T-helper 2 cell treated with Interferon-gamma antibody and Interleukin-4, amounts not matched to agents 100 ng/mL and 5 ng/mL, for 36 hours (primary cell): ENCODE measurements at regions not wholly inside any gene's neighbourhood (a gene's known extent, or its start where the extent isn't known, plus 50 kb on each side); places are given as distances from the start of the nearest gene placed in this dataset.
"Not testable (repeated sequence)": the region's sequence is repeated elsewhere in the genome, so short reads cannot be mapped to it uniquely, and the experiment has no call there.

Source experiments
- intact Hi-C: fragments of 100-400 bp; cut with micrococcal nuclease; formaldehyde crosslinking; loops from one replicate; pipeline ENCODE4 v1.15.1; 2023

DNA sequence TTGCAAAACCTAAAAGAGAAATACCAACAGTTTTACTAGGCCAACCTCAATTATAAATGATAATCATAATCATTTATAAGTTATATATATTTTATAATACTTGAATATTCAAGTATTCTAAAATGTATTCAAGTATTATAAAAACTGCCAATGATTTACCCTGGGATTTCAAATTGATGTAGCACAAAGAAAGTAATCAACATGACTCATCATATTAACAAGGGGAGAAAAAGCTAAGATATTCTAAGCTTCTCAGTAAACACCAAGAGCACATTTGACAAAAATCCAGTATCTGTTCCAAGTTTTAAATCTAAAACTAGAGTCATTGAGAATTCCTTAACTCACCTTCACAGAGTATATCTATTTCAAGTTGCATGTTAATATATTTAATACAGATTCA lies 56.1 kb downstream of the CAPZA3 start:
- intact Hi-C loops = no loop called here

DNA sequence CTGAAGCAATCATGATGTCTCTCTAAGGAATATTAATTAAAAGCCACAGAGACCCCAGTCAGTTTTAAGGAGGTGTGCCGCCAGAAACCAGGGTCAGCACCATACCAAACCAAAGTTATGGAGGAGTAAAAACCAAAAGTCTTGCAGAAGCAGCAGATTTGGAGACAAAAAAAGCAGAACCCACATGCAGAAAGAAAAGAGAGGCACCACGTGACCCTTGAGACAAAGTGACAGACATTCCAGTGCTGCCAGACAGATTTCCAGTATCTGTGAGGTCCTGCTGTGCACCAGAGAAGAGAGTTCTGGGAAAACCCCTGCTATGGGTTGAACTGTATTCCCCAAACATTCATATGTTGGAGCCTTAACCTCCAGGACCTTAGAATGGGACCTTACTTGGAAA lies 59.7 kb downstream of the CAPZA3 start:
- intact Hi-C loops = no loop called here

DNA sequence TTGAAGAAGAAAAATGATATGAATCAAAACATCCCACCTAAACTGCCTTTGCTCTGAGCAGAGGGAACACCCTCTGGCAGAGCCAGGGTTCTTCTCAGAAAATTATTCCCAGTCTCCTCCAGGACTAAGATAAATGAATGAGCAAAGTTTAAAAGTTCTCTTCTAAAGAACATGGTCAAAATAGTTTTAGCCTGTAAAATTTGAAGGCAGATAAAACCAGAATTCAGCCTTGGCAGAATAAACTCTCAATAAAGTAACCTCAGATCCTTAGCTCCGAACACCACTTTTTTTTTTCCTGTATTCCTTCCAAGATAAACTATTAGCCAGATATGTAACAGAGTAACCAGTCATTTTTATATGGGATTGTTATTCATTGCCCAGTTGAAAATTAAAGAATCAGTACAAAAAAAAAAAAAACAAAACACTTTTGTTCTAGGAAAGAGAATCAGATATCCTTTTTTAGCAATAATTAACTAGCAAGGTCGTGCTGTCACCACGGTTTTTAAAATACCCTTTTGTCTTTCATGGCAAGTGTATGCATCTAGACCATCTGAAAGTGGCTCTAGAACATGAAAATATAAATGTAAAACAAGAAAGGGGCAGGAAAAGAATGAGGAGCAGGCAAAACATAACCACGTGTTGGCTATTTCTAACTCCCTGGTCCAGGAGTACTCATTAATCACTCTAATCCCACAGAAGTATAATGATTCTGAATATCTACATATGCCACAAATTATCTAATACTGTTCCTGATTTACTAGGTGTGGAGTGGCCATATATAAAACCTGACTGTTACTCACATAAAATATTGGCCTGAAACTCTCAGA lies 60.8 kb downstream of the CAPZA3 start:
- intact Hi-C loops = no loop called here

DNA sequence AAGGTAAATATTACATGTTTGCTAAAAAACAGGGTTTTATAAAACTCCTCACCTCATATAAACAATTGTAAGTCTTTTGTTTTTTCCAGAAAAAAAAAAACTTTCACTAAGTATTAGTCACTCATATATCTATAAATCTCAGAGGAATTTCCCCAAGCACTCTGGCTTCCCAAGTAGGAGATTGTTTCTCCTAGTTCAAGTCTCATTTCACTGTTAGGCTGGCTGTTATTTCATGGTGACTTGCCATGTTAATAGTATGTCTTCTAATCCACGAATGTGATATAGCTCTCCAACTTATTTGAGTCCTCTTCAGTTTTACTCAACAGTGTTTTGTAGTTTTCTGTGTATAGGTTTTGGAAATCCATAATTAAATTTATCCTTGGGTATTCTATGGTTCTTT lies 61.6 kb downstream of the CAPZA3 start:
- intact Hi-C loops = no loop called here

DNA sequence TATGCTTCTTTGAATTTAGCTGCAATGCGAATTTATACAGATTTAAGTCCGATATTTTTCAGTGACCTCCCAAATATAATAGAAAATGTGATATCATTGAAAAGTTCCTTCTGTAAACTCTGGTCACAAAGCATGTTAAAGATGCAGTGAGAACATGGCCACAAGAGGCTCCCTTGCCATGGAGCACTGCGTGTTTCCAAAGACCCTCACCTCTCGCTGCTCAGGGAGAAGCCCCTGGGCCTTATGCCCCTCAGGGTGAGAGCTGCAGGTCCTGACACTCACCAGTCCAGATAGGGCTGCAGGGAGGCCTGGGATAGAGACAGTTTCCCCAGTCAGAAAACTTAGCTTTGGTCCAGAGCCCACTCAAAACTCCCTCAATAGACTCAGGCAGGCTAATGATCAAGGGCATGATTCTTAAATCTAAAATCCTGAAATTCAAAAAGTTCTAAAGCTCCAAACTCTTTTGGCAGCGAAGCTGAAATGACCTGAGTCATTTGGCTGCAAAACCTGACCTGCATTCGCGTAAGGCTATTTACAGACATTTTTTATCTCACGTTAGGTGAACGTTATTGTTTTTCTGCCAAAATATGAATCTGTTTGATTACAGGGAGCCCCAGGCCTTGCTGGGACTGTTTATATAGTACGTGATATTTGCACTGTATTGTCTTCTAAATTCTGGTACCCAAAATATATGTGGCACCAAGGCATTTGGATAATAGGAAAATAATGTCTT lies 67.8 kb downstream of the CAPZA3 start:
- intact Hi-C loops = no loop called here

DNA sequence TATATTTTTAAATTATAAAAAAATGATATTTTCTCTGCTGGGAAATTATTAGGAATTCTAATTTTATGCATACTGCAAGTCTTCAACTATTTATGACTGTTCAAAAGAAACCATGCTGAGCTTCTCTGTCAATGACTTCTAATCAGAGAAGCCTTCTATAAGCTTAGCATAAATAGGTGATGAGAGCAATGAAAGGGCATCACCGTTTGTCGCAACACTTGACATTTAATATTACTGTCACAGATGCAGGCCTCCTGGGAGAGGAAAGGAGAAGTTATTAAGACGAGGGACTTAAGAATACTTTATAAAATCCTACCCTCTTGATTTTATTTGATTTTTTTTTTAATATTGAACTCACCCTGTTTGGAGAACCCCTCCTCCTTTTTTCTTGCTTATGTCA lies 69.8 kb downstream of the CAPZA3 start:
- intact Hi-C loops = no loop called here

DNA sequence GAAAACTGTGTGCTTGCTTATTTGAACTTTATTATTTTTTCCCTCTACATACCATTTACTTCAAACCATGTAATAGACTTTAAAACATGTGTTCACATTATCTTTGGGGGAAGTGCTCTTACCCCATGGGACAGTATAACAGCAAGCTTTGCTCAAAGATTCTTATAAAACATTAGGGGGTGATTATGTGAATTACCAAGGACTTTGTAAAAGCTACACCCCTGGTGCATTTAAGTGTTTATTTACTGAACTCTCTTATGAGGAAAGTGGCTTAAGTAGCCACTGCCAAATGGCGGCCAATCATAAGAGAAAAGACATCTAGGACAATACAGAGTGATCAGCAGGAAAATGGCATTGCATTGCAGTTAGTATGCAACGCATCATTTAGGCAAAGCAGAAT lies 70.3 kb downstream of the CAPZA3 start:
- intact Hi-C loops = no loop called here

DNA sequence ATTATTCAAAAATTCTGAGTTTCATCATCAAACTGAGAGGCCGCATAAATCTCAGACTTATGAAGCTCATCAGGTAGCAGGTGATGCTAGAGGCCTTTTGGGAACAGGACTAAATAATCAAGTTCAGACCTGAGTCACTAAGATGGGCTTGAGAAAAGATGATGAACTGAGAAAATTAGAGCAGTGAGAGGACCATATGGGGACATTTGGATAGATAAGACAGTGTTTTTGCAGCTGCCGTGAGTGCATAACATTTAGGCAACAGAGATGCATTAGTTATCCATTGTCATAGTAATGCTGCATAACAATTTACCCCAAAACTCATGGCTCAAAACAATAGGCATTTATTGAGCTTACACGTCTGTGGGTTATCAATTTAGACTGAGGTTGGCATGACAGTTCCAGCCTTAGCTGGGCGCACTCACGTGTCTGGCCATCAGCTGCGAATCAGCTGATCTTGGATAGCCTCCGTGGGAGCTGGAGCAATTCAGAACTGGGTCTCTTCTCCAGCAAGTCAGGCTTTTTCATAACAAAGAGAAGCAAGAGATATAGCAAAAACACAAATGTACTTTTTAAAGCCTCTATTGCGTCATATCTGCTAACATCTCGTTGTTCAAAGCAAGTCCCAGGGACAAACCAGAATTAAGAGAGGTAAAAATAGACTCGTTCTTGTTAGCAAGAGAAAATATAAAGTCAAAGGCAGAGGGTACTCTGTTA lies 72.8 kb downstream of the CAPZA3 start:
- intact Hi-C loops = no loop called here

DNA sequence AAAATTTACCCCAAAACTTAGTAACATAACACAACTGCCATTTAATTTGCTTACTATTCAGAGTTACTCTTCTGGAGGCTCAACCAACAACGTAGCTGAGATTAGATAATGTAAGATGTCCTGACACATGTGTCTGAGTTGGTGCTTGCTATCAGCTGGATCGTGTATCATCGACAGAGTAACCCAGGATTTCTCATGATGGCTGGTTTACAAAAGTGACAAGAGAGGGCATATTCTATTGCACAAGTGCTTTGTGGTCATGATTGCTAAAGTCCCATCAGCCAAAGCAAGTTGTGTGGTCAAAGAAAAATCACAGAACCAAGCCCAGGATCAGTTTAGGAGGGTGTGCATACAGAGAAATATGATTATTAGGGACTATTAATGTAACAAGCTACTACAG lies 73.4 kb downstream of the CAPZA3 start:
- intact Hi-C loops = no loop called here

DNA sequence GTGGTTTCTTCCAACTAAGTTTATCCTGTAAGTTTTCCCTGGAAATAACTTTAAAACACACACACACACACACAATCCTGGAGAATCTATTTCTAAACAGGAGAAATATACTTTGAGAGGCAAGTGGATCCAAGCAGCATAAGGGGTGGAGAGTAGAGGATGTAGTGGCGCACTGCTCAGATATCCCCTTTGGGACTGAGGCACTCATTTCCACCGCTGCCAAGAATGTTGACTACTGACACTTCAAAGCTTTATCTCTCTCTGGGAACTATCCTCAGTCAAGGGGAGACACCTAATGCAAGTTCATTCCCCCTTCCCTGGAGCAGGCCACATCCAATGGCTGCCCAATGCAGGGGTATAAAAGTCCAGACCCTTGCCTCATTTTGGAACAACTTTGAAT lies 75.8 kb downstream of the CAPZA3 start:
- intact Hi-C loops = no loop called here

DNA sequence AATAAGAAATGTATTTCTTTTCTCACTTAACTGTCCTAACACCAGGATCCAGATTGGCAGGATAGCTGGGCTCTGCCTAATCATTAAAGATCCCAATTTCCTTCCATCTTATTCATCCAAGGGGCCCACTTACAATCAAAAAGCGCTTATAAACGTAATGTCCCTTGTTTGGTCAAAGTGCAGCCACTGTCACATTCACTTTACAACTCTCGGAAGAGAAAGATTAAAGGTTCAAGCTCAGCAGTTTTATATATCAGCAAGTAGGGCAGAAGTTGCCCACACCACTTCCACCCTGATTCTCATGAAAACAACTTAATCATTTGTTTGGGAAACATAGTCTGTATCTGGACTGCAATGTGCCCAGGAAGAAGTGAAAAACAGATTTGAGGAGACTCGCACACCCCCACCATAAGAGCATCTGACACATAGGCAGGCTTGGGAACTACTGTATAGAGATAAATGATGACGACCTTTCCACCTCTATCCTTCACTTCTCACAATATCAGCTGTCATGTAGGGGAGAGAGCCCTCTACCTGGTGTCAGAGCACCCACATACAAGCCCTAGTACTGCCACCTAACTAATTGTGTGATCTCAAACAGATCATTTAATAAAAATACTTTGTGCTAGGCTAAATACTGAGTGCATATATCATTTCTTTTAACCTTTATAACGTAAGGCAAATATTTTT lies 80.8 kb downstream of the CAPZA3 start:
- intact Hi-C loops = no loop called here

DNA sequence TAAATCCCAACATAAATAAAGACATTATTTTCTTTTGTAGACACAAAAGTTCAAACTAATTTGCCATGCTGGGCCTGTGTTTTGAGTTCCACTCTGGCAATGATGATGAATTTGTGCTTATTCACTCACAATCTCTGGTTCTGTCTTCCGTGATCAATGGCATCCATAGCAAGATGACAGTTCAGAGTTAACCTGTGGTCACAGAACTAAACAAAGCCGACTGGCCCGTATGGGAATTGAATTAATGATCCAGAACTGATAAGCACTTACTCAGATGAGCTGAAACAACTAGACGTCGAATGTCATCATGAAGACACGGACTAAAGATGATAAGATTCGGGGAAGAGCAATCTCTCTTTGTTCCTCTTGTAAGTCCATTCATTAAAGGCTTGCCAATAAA lies 81.6 kb downstream of the CAPZA3 start:
- intact Hi-C loops = no loop called here

DNA sequence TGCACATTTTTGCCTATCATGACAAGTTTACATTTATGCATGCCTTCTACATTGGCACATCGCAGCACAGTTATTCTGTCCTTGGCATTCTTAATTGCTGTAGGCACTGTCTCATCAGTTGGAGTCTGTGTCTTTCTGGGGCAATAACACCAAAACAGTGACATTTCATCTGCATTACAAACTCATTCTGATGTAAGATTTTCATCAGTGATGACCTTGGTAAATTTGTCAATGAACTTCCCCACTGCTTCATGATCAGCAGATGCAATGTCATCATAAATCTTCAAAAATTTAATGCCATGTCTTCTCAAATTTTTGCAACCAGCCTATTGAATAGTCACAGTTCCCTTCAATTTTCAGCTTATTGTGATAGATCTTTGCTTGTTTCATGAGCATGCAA lies 85.5 kb downstream of the CAPZA3 start:
- intact Hi-C loops = no loop called here

DNA sequence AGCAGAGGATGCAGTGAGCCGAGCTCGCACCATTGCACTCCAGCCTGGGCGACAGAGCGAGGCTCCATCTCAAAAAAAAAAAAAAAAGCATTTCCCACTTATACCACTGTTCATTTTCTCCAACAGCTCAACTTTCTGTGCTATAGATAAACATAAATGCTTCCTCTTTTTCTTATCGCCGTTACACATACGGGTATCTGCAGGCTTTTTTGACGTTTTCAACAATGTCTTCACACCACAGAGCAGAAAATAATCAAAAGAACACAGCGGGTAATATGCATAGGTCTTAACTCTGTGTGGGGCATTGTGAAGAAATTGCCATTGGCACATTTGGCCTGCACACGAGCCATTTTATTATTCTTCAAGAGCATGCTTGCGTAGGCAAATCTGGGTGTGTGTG lies 86.4 kb downstream of the CAPZA3 start:
- intact Hi-C loops = no loop called here

DNA sequence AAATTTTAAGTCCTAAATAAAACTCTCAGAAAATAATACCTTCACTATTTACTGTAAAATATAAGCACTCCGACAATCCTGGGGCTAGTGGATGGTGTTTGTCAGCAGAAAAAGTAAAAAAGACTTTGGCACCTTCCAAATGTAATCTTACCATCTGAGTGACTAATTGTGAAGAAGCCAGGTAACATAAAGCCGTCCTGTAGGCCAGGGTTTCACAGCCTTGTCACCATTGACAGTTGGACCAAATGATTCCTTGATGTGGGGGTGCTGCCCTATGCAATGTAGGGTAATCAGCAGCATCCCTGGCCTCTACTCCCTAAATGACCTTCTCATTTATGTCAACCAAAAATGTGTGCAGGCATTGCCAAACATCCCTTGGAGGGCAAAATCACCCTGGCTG lies 87.2 kb downstream of the CAPZA3 start:
- intact Hi-C loops = no loop called here

DNA sequence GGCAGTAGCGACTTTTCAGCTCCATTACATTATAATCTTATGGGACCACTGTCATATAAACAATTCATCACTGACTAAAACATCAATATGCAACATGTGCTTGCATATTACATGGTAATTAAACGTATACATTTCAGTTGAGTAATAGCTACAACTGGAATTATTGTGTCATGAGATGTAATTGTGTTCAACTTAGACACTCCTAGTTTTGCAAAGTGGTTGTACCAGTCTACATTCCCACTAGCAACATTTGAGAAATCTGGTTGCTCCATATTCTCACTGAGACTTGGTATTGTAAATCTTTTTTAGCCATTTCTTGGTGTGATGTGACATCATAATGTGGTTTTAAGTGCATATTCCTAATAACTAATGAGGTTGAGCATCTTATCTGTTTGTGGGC lies 90.0 kb downstream of the CAPZA3 start:
- intact Hi-C loops = no loop called here

DNA sequence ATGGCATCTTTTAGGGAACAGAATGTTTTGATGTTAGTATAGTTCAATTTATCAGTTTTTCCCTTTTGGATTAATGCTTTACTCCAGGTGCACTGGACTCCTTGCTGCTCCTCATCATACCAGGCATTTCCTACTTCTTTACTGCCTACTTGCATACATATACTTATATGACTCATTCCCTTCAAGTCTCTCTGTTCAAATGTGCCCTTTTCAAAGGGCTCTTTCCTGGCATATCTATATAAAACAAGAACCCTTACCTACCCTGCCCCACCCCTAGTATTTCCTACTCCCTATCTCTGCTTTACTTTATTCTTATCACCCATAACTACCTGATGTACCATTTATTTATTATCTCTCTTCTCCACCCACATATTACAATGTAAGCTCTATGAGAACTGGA lies 90.6 kb downstream of the CAPZA3 start:
- intact Hi-C loops = no loop called here

DNA sequence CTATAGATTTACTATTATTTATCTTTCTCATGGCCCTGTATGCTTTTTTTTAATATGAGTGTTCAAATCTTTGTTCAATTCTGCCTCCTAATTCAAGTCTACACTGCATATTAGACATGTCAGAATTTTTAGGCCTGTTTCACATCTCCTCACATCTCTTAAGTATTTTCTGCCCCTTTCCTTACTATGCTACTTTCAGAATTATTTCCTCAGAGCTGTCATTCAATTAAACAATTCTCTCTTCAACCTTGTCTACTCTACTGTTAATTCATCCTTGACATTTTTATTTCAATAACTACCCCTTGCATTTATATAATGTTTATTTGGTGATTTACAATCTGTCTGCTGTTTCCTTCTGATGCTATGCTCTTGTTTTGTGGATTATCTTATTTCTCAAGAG lies 91.1 kb downstream of the CAPZA3 start:
- intact Hi-C loops = no loop called here

DNA sequence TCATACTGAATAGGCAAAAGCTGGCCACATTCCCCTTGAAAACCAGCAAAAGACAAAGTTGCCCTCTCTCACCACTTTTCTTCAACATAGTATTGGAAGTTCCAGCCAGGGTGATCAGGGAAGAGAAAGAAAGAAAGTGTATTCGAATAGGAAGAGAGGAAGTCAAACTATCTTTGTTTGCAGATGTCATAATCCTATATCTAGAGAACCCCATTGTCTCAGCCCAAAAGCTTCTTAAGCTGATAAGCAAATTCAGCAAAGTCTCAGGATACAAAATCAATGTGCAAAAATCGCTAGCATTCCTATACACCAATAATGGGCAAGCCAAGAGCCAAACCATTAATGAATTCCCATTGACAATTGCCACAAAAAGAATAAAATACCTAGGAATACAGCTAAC lies 95.0 kb downstream of the CAPZA3 start:
- intact Hi-C loops = not testable (repeated sequence)

DNA sequence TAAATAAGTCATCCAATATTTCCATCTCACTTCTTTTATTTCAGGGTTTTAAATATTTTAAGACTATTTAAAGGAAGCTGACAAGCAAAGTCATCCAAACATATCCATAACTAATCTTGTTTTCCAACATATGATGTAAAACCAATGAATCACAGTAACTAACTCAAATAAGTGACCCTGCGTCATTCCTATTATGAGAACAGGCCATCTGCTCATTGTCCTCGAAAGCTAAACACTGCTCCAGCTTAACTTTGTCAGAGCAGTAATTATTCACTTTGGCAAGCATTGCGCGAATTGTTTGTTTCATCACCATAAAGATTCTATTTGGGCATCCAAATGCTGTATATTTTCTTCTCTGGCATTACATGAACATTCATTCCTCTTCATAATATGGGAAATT lies 99.1 kb downstream of the CAPZA3 start:
- intact Hi-C loops = no loop called here

DNA sequence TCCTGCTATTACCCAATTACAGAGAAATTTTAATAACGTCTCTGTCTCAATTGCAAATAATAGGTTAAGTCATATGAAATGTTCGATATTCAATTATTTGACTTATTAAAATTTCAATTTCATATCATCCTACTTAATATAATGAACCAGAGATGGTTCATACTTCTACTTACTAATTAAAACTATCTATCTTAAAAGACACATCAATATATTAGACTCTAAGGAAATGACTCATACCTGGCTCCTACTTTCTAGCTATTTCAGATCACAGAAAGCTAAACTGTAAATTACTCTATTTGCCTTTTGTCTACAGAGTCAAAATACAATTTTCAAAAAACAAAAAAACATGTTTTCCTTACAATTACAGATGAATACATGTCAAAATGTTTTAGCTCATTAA lies 99.6 kb downstream of the CAPZA3 start:
- intact Hi-C loops = no loop called here

DNA sequence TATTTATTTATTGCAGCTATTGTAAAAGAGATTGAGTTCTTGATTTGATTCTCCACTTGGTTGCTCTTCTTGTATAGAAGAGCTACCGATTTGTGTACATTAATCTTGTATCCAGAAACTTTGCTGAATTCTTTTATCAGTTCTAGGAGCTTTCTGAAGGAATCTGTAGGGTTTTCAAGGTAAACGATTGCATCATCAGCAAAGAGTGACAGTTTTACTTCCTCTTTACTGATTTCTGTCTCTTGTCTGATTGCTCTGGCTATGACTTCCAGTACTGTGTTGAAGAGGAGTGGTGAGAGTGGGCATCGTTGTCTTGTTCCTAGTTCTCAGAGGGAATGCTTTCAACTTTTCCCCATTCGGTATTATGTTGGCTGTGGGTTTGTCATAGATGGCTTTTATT lies 103.1 kb downstream of the CAPZA3 start:
- intact Hi-C loops = not testable (repeated sequence)
